Neural cell (in vitro differentiated cells): ENCODE measurements at regions not wholly inside any gene's neighbourhood (a gene's known extent, or its start where the extent isn't known, plus 50 kb on each side); places are given as distances from the start of the nearest gene placed in this dataset.

Experiments used
- H2AFZ ChIP-seq: fragments of 200-600, 300-800 bp; sonication (generic), shearing (Covaris generic); 2 replicates; pipeline ENCODE4 v1.6.0; 2014; ENCODE audit warnings: low read depth, mild to moderate bottlenecking, antibody characterized with exemption, low read length, moderate library complexity
- H3F3A ChIP-seq: fragments of 200-600 bp; shearing (Covaris generic); 2 replicates; pipeline ENCODE4 v1.6.1; 2016; ENCODE audit warnings: mild to moderate bottlenecking, moderate library complexity, mixed read lengths, antibody characterized with exemption, low read length; ENCODE audit not compliant: insufficient read depth, poor library complexity, severe bottlenecking
- H3K27ac ChIP-seq: fragments of 200-600, 300-800 bp; sonication (generic), shearing (Covaris generic); 2 replicates; pipeline ENCODE4 v1.5.1; 2014; ENCODE audit warnings: mild to moderate bottlenecking, low read length, moderate library complexity
- H3K27me3 ChIP-seq: fragments of 300-800, 200-600 bp; sonication (generic), shearing (Covaris generic); 2 replicates; pipeline ENCODE4 v1.6.0; 2014; ENCODE audit warnings: mild to moderate bottlenecking, low read depth, low read length, moderate library complexity; ENCODE audit not compliant: insufficient read depth
- H3K36me3 ChIP-seq: fragments of 300-800, 200-600 bp; sonication (generic), shearing (Covaris generic); 2 replicates; pipeline ENCODE4 v1.5.1; 2014; ENCODE audit warnings: mild to moderate bottlenecking, antibody characterized with exemption, low read length, moderate library complexity; ENCODE audit not compliant: insufficient read depth
- H3K4me2 ChIP-seq: fragments of 300-800, 200-600 bp; sonication (generic), shearing (Covaris generic); 2 replicates; pipeline ENCODE4 v1.6.0; 2014; ENCODE audit warnings: mild to moderate bottlenecking, low read length
- H3K4me3 ChIP-seq: fragments of 300-800, 200-600 bp; sonication (generic), shearing (Covaris generic); 2 replicates; pipeline ENCODE4 v1.5.1; 2014; ENCODE audit warnings: mild to moderate bottlenecking, low read length, moderate library complexity
- H3K79me2 ChIP-seq: fragments of 200-600 bp; shearing (Covaris generic); replicated peaks from 2 replicates; pipeline ENCODE4 v1.6.0; 2014; ENCODE audit warnings: mild to moderate bottlenecking, low read length, moderate library complexity; ENCODE audit not compliant: insufficient read depth
- H3K9ac ChIP-seq: fragments of 300-800, 200-600 bp; sonication (generic), shearing (Covaris generic); 2 replicates; pipeline ENCODE4 v1.6.1; 2016; ENCODE audit warnings: mild to moderate bottlenecking, low read length, mixed read lengths
- H3K9me2 ChIP-seq: fragments of 200-600 bp; shearing (Covaris generic); 2 replicates; pipeline ENCODE4 v1.6.1; 2016; ENCODE audit warnings: mild to moderate bottlenecking, low read length, mixed read lengths; ENCODE audit not compliant: insufficient read depth
- H3K9me3 ChIP-seq: fragments of 200-600, 300-800 bp; sonication (generic), shearing (Covaris generic); 2 replicates; pipeline ENCODE4 v1.6.1; 2016; ENCODE audit warnings: mild to moderate bottlenecking, mixed run types, low read length, moderate library complexity, mixed read lengths
- H4K20me1 ChIP-seq: fragments of 200-600 bp; shearing (Covaris generic); 2 replicates; pipeline ENCODE4 v1.6.1; 2016; ENCODE audit warnings: mild to moderate bottlenecking, mixed run types; ENCODE audit not compliant: insufficient read depth
- EP300 ChIP-seq: fragments of 450-650 bp; conservative IDR thresholded peaks from 2 replicates; pipeline ENCODE4 v1.6.1; 2014; ENCODE audit warnings: antibody characterized with exemption, mild to moderate bottlenecking, moderate library complexity; ENCODE audit not compliant: poor library complexity, severe bottlenecking
- EZH2 ChIP-seq: fragments of 200-600, 300-800 bp; shearing (Covaris generic), sonication (generic); IDR thresholded peaks from 2 replicates; pipeline ENCODE4 v1.6.1; 2014; ENCODE audit warnings: antibody characterized with exemption, low read length, borderline replicate concordance, mild to moderate bottlenecking; ENCODE audit not compliant: insufficient read depth, poor library complexity, severe bottlenecking
- MXI1 ChIP-seq: fragments of 450-650 bp; conservative IDR thresholded peaks from 2 replicates; pipeline ENCODE4 v1.6.1; 2014; ENCODE audit warnings: antibody characterized with exemption, mild to moderate bottlenecking; ENCODE audit not compliant: poor library complexity, severe bottlenecking
- POLR2AphosphoS5 ChIP-seq: IDR thresholded peaks from 2 replicates; pipeline ENCODE4 v1.6.1; 2012
- RAD21 ChIP-seq: fragments of 450-650 bp; conservative IDR thresholded peaks from 2 replicates; pipeline ENCODE4 v1.6.1; 2014; ENCODE audit warnings: antibody characterized with exemption, mild to moderate bottlenecking, moderate library complexity
- SMC3 ChIP-seq: fragments of 450-650 bp; conservative IDR thresholded peaks from 2 replicates; pipeline ENCODE4 v1.6.1; 2014; ENCODE audit warnings: antibody characterized with exemption, mild to moderate bottlenecking, moderate library complexity; ENCODE audit not compliant: poor library complexity
- TAF1 ChIP-seq: IDR thresholded peaks from 2 replicates; pipeline ENCODE4 v1.6.1; 2012; ENCODE audit warnings: low read depth
- TF ChIP-seq, protein P1 (sequence below): IDR thresholded peaks from 2 replicates; pipeline ENCODE4 v1.6.1; 2012; ENCODE audit warnings: borderline replicate concordance
- TF ChIP-seq, protein P2 (sequence below): fragments of 450-650 bp; IDR thresholded peaks from 2 replicates; pipeline ENCODE4 v1.5.1; 2014; ENCODE audit warnings: antibody characterized with exemption, mild to moderate bottlenecking, moderate library complexity; ENCODE audit not compliant: poor library complexity, severe bottlenecking

DNA sequence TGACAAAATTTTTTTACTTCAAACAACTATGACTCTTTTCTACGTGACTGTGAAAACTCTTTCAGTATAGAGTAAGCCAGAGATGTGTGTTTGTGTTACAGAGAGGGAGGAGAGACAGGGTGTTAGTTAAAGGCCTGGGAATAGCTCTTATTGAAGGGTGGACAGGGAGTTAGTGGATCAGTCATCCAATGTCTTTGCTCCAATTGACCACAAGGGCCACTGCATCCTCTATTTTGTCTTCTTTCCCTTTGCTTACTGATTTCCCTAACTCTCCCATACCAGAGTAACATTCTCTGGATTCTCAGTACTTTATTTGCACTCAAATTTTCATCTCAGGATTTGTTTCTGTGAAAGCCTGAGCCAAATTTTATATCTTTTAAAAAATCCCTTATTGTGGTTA, 920.3 kb downstream of the CDH18 start:
- Histone ChIP-seq H3K36me3 (no peaks in the 10 kb centered on the region), H3F3A (no peaks in the 10 kb centered on the region), H4K20me1 (no peaks in the 10 kb centered on the region), H3K4me3 (no peak overlapping the region), H3K27ac (no peak overlapping the region), H3K4me2 (no peak overlapping the region), H3K27me3 (no peaks in the 10 kb centered on the region), H3K79me2 (no peaks in the 10 kb centered on the region), H3K9me3 (no peaks in the 10 kb centered on the region), H3K9me2 (no peaks in the 10 kb centered on the region), H3K9ac (no peak overlapping the region), H2AFZ (no peak overlapping the region)
- TF ChIP-seq RAD21 (no peak), SMC3 (no peak), POLR2AphosphoS5 (no peak)
- TF ChIP-seq, protein P1, sequence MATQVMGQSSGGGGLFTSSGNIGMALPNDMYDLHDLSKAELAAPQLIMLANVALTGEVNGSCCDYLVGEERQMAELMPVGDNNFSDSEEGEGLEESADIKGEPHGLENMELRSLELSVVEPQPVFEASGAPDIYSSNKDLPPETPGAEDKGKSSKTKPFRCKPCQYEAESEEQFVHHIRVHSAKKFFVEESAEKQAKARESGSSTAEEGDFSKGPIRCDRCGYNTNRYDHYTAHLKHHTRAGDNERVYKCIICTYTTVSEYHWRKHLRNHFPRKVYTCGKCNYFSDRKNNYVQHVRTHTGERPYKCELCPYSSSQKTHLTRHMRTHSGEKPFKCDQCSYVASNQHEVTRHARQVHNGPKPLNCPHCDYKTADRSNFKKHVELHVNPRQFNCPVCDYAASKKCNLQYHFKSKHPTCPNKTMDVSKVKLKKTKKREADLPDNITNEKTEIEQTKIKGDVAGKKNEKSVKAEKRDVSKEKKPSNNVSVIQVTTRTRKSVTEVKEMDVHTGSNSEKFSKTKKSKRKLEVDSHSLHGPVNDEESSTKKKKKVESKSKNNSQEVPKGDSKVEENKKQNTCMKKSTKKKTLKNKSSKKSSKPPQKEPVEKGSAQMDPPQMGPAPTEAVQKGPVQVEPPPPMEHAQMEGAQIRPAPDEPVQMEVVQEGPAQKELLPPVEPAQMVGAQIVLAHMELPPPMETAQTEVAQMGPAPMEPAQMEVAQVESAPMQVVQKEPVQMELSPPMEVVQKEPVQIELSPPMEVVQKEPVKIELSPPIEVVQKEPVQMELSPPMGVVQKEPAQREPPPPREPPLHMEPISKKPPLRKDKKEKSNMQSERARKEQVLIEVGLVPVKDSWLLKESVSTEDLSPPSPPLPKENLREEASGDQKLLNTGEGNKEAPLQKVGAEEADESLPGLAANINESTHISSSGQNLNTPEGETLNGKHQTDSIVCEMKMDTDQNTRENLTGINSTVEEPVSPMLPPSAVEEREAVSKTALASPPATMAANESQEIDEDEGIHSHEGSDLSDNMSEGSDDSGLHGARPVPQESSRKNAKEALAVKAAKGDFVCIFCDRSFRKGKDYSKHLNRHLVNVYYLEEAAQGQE = no peak

GRCh38 chr5:19098434-19098833, 889.6 kb downstream of the CDH18 start:
- Histone ChIP-seq H3K4me2 (no peak overlapping the region), H3K79me2 (no peaks in the 10 kb centered on the region), H3K9me2 (no peaks in the 10 kb centered on the region), H3K27ac (no peak overlapping the region), H3K36me3 (no peaks in the 10 kb centered on the region), H3F3A (no peaks in the 10 kb centered on the region), H3K4me3 (no peak overlapping the region), H3K27me3 (no peaks in the 10 kb centered on the region), H2AFZ (no peak overlapping the region), H3K9ac (no peak overlapping the region), H3K9me3 (no peaks in the 10 kb centered on the region), H4K20me1 (no peaks in the 10 kb centered on the region)
- TF ChIP-seq, protein P1 = no peak

DNA sequence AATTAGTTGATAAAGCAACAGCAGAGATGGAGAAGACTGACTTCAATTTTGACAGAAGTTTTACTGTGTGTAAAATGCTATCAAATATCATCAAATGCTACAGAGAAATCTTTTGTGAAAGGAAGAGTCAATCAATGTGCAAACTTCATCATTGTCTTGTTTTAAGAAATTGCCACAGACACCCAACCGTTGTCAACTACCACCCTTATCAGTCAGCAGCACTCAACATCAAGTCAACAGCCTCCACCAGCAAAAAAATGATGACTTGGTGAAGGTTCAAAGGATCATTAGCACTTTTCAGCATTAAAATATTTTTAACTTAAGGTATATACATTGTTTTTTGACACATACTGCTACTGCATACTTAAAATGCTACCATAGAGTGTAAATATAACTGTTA, 888.8 kb downstream of the CDH18 start:
- H3K27me3 ChIP-seq = no peaks in the 10 kb centered on the region
- no peaks in the 10 kb centered on the region for H3F3A ChIP-seq
- H3K79me2 ChIP-seq = no peaks in the 10 kb centered on the region
- no peak overlapping the region for H3K4me2 ChIP-seq
- no peak overlapping the region for H3K9ac ChIP-seq
- H3K36me3 ChIP-seq = no peaks in the 10 kb centered on the region
- H3K9me2 ChIP-seq = no peaks in the 10 kb centered on the region
- no peak overlapping the region for H2AFZ ChIP-seq
- TF ChIP-seq, protein P1 = no peak
- no peak for TF ChIP-seq EZH2
- no peak for TF ChIP-seq SMC3
- TF ChIP-seq RAD21 = no peak
- no peak for TF ChIP-seq TAF1
- no peak for TF ChIP-seq MXI1
- no peak for TF ChIP-seq EP300
- no peak for TF ChIP-seq POLR2AphosphoS5
- TF ChIP-seq, protein P2, sequence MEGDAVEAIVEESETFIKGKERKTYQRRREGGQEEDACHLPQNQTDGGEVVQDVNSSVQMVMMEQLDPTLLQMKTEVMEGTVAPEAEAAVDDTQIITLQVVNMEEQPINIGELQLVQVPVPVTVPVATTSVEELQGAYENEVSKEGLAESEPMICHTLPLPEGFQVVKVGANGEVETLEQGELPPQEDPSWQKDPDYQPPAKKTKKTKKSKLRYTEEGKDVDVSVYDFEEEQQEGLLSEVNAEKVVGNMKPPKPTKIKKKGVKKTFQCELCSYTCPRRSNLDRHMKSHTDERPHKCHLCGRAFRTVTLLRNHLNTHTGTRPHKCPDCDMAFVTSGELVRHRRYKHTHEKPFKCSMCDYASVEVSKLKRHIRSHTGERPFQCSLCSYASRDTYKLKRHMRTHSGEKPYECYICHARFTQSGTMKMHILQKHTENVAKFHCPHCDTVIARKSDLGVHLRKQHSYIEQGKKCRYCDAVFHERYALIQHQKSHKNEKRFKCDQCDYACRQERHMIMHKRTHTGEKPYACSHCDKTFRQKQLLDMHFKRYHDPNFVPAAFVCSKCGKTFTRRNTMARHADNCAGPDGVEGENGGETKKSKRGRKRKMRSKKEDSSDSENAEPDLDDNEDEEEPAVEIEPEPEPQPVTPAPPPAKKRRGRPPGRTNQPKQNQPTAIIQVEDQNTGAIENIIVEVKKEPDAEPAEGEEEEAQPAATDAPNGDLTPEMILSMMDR = no peak
- no peaks in the 10 kb centered on the region for H3K9me3 ChIP-seq
- no peak overlapping the region for H3K4me3 ChIP-seq
- no peak overlapping the region for H3K27ac ChIP-seq
- H4K20me1 ChIP-seq = no peaks in the 10 kb centered on the region
